Neural cell (in vitro differentiated cells): ENCODE measurements at regions not wholly inside any gene's neighbourhood (a gene's known extent, or its start where the extent isn't known, plus 50 kb on each side); places are given as distances from the start of the nearest gene placed in this dataset.
A peak's percentile ranks its signal among the peaks of the same experiment; 100 is the strongest.

Source experiments
- EP300 ChIP-seq: fragments of 450-650 bp; conservative IDR thresholded peaks from 2 replicates; pipeline ENCODE4 v1.6.1; 2014; ENCODE audit warnings: antibody characterized with exemption, mild to moderate bottlenecking, moderate library complexity; ENCODE audit not compliant: poor library complexity, severe bottlenecking
- EZH2 ChIP-seq: fragments of 200-600, 300-800 bp; shearing (Covaris generic), sonication (generic); IDR thresholded peaks from 2 replicates; pipeline ENCODE4 v1.6.1; 2014; ENCODE audit warnings: antibody characterized with exemption, low read length, borderline replicate concordance, mild to moderate bottlenecking; ENCODE audit not compliant: insufficient read depth, poor library complexity, severe bottlenecking
- TF ChIP-seq, protein P1 (sequence below): fragments of 450-650 bp; IDR thresholded peaks from 2 replicates; pipeline ENCODE4 v1.5.1; 2014; ENCODE audit warnings: antibody characterized with exemption, mild to moderate bottlenecking, moderate library complexity; ENCODE audit not compliant: poor library complexity, severe bottlenecking

GRCh38 chr6:27809939-27810767, 102.0 kb downstream of the OR2B2 start:
- no peak for TF ChIP-seq EZH2
- peak; percentile 34 for TF ChIP-seq EP300
- TF ChIP-seq, protein P1, sequence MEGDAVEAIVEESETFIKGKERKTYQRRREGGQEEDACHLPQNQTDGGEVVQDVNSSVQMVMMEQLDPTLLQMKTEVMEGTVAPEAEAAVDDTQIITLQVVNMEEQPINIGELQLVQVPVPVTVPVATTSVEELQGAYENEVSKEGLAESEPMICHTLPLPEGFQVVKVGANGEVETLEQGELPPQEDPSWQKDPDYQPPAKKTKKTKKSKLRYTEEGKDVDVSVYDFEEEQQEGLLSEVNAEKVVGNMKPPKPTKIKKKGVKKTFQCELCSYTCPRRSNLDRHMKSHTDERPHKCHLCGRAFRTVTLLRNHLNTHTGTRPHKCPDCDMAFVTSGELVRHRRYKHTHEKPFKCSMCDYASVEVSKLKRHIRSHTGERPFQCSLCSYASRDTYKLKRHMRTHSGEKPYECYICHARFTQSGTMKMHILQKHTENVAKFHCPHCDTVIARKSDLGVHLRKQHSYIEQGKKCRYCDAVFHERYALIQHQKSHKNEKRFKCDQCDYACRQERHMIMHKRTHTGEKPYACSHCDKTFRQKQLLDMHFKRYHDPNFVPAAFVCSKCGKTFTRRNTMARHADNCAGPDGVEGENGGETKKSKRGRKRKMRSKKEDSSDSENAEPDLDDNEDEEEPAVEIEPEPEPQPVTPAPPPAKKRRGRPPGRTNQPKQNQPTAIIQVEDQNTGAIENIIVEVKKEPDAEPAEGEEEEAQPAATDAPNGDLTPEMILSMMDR = peak; percentile 63
